ENCODE measurements at regions not wholly inside any gene's neighbourhood (a gene's known extent, or its start where the extent isn't known, plus 50 kb on each side); places are given as distances from the start of the nearest gene placed in this dataset.
"Not testable (repeated sequence)": the region's sequence is repeated elsewhere in the genome, so short reads cannot be mapped to it uniquely, and the experiment has no call there.

DNA sequence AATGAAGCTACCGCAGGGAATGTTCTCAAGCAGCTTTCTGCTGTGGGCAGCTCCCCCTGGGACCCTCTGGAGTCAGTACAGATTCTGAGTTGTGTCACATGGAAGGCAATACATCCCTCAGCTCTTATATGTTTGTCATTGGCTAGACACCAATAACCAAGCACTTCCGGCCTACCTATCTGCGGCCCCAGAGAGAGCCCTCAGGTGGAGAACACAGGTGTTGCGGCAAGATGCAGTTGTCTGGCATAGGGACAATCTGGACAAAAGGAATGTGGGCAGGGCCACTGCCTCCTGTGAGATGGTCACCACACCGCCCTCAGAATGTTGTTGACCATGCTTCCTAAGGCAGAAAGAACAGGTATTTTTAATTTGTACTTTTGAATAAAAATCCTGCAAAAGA, 118.7 kb downstream of the BRMS1L start:
- DNase-seq (ENCODE audit: low read depth, low spot score): no peak

DNA sequence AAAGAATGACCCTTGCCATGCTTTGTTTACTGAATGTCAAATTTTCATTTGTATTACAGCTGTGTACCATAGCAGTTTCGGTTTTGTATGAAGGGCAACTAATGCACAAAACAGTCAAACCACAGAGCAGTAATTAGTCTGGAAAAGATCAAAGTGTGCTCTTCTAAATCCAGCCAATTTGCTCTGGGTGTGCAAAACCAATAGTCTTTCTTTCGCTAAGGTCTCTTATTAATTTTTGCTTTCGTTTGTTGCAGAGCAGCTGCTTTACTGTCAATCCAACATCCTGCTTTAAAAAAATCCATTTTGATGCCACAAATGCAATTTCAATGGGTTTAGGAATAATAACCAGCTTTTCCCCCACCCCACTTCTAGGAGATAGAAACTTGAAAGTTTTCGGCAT, 114.2 kb downstream of the BRMS1L start:
- DNase-seq (ENCODE audit: low read depth, low spot score): no peak

DNA sequence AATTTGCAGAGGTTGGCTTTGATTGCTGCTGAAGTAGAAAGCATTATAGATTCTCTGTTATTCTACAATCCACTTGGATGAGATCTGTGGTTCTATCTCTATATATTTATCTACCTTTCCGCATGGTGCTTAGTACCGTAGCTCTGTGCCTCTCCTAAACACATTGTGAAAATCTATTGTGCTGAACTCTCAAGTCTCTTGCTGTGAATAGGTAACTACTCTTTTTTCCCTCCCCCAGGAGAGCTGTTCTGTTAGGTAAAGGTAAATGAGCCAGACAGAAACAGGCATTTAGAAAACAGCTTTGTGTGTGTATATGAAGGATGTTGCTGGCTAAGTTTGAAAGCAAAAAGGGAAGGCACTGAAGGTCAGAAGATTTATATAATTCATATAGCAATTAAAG, 112.6 kb downstream of the BRMS1L start:
- no peak for DNase-seq (ENCODE audit: low read depth, low spot score)

DNA sequence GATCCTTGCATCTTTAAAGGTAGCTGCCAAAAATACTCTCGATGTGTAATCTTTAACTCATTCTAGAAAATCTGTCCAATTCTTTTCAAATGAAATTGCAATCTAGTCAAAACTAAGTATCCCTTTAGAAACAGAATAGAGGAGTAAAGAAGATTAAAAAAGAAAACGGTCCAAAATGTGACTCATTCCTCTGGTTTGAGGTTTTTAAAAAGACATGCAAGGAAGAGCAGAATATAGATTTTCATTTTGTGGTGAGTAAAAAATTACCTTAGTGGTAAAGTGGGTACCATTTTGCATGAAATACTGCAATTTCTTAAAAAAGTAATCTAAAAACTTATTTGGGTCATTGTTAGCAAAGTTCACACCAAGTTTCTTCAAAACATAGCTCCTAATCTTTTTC, 108.4 kb downstream of the BRMS1L start:
- DNase-seq (ENCODE audit: low read depth, low spot score): no peak

GRCh38 chr14:35932659-35933159, 106.6 kb downstream of the BRMS1L start:
- peak; percentile 4 for DNase-seq (ENCODE audit: low read depth, low spot score)

GRCh38 chr14:35932136-35932535, 106.0 kb downstream of the BRMS1L start:
- no peak for DNase-seq (ENCODE audit: low read depth, low spot score)

DNA sequence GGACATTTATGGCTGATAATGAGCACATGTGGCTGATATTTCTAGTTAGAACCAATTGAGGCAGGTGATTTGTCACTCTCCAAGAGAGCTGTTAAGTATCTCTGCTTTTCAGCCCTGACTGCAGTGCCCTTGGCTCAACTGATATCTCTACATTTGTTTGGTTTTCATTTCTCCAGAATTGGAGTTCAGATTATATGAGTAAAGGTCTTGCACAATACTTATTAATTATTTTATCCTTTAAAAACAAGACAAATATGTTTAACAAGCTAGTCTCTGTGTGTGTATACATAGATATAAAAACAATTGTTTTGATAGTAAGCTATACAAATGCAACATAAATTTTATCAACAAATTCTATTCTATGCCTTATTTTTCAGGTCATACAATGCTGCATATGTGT, 105.2 kb downstream of the BRMS1L start:
- no peak for DNase-seq (ENCODE audit: low read depth, low spot score)

GRCh38 chr14:35929186-35929585, 103.0 kb downstream of the BRMS1L start:
- DNase-seq (ENCODE audit: low read depth, low spot score): no peak

DNA sequence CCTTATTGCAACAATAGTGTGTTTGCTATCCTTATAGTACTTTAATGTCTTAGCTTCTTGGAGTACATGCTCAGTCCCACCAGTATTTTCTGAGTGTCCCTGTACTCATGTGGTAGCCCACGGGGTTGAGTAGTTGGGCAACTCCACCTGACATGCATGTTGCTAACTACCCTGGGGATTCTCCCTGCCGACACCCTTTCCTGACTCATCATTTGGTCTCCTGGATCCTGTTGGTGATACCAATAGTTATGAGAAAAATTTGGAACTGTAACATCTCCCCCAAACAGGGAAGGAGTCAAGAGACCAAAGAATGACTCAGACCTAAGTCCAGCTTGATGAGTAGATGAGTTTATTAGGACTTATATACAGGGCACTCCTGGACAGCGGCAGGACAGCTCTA, 101.6 kb downstream of the BRMS1L start:
- DNase-seq (ENCODE audit: low read depth, low spot score): no peak

GRCh38 chr14:35925319-35925718, 99.2 kb downstream of the BRMS1L start:
- no peak for DNase-seq (ENCODE audit: low read depth, low spot score)

DNA sequence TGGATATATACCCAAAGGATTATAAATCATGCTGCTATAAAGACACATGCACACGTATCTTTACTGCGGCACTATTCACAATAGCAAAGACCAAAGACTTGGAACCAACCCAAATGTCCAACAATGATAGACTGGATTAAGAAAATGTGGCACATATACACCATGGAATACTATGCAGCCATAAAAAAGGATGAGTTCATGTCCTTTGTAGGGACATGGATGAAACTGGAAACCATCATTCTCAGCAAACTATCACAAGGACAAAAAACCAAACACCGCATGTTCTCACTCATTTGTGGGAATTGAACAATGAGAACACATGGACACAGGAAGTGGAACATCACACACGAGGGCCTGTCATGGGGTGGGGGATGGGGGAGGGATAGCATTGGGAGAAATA, 96.5 kb downstream of the BRMS1L start:
- DNase-seq (ENCODE audit: low read depth, low spot score): not testable (repeated sequence)

GRCh38 chr14:35921745-35922144, 95.6 kb downstream of the BRMS1L start:
- DNase-seq (ENCODE audit: low read depth, low spot score): no peak

All from activated CD4-positive, CD25-positive, alpha-beta regulatory T cell treated with anti-CD3 and anti-CD28 coated beads, Interleukin-2, amount 50 U/mL, for 16 hours (primary cell).